HepG2 (cell line): ENCODE measurements at regions not wholly inside any gene's neighbourhood (a gene's known extent, or its start where the extent isn't known, plus 50 kb on each side); places are given as distances from the start of the nearest gene placed in this dataset.

Experiments used
- DR1 ChIP-seq: sonication (generic); formaldehyde crosslinking; IDR thresholded peaks from 2 replicates; pipeline ENCODE4 v1.8.0; 2021; ENCODE audit warnings: mild to moderate bottlenecking, missing genetic modification reagents, inconsistent platforms
- FLYWCH1 ChIP-seq: sonication (generic); formaldehyde crosslinking; IDR thresholded peaks from 2 replicates; pipeline ENCODE4 v1.8.1; 2023; ENCODE audit warnings: mild to moderate bottlenecking, missing genetic modification reagents
- FOSL1 ChIP-seq: sonication (generic); formaldehyde crosslinking; IDR thresholded peaks from 2 replicates; pipeline ENCODE4 v1.9.0; 2021; ENCODE audit warnings: missing genetic modification reagents, borderline replicate concordance
- FOXJ3 ChIP-seq: sonication (generic); formaldehyde crosslinking; IDR thresholded peaks from 2 replicates; pipeline ENCODE4 v1.4.0; 2020; ENCODE audit warnings: missing genetic modification reagents, mild to moderate bottlenecking, borderline replicate concordance
- HDAC1 ChIP-seq: sonication (generic); formaldehyde crosslinking; IDR thresholded peaks from 2 replicates; pipeline ENCODE4 v1.5.1; 2020; ENCODE audit warnings: mild to moderate bottlenecking, missing genetic modification reagents
- NBN ChIP-seq: fragments of 450-650 bp; conservative IDR thresholded peaks from 2 replicates; pipeline ENCODE4 v1.6.1; 2017
- NCOA5 ChIP-seq: sonication (generic); formaldehyde crosslinking; IDR thresholded peaks from 2 replicates; pipeline ENCODE4 v1.4.0; 2020; ENCODE audit warnings: missing genetic modification reagents
- NFRKB ChIP-seq: fragments of 450-650 bp; IDR thresholded peaks from 2 replicates; pipeline ENCODE4 v1.6.1; 2017
- PAWR ChIP-seq: sonication (generic); formaldehyde crosslinking; IDR thresholded peaks from 2 replicates; pipeline ENCODE4 v1.4.0; 2020; ENCODE audit warnings: missing genetic modification reagents, mild to moderate bottlenecking, borderline replicate concordance
- PITX1 ChIP-seq: sonication (generic); formaldehyde crosslinking; IDR thresholded peaks from 2 replicates; pipeline ENCODE4 v1.5.1; 2020; ENCODE audit warnings: mild to moderate bottlenecking, missing genetic modification reagents
- TBP ChIP-seq: sonication (generic); formaldehyde crosslinking; IDR thresholded peaks from 2 replicates; pipeline ENCODE4 v1.5.0; 2020; ENCODE audit warnings: missing genetic modification reagents
- ZFP82 ChIP-seq: sonication (generic); formaldehyde crosslinking; IDR thresholded peaks from 2 replicates; pipeline ENCODE4 v1.5.1; 2020; ENCODE audit warnings: mild to moderate bottlenecking, missing genetic modification reagents, borderline replicate concordance
- ZMYM3 ChIP-seq: sonication (generic); formaldehyde crosslinking; IDR thresholded peaks from 2 replicates; pipeline ENCODE4 v1.5.1; 2020; ENCODE audit warnings: mild to moderate bottlenecking, missing genetic modification reagents
- ZNF629 ChIP-seq: sonication (generic); formaldehyde crosslinking; conservative IDR thresholded peaks from 2 replicates; pipeline ENCODE4 v1.5.0; 2020; ENCODE audit warnings: missing genetic modification reagents
- ZNF660 ChIP-seq: sonication (generic); formaldehyde crosslinking; IDR thresholded peaks from 2 replicates; pipeline ENCODE4 v1.5.1; 2020; ENCODE audit warnings: mild to moderate bottlenecking, low read depth, missing genetic modification reagents, borderline replicate concordance
- TF ChIP-seq, protein P1 (sequence below): sonication (generic); formaldehyde crosslinking; IDR thresholded peaks from 2 replicates; pipeline ENCODE4 v1.5.1; 2020; ENCODE audit warnings: missing genetic modification reagents, mild to moderate bottlenecking, borderline replicate concordance
- TF ChIP-seq, protein P2 (sequence below): sonication (generic); formaldehyde crosslinking; IDR thresholded peaks from 2 replicates; pipeline ENCODE4 v1.5.0; 2020; ENCODE audit warnings: mild to moderate bottlenecking, missing genetic modification reagents
- TF ChIP-seq, protein P3 (sequence below), 2 experiments: IDR thresholded peaks; 2 replicates each; pipeline ENCODE4 v1.6.1; 2011 to 2012; ENCODE audit warnings: low read length in 2 of 2, borderline replicate concordance in 1 of 2, low read depth in 1 of 2, mild to moderate bottlenecking in 1 of 2, moderate library complexity in 1 of 2
- TF ChIP-seq, protein P4 (sequence below): sonication (generic); formaldehyde crosslinking; IDR thresholded peaks from 2 replicates; pipeline ENCODE4 v1.5.0; 2020; ENCODE audit warnings: mild to moderate bottlenecking, low read depth, missing genetic modification reagents, borderline replicate concordance
- TF ChIP-seq, protein P5 (sequence below): sonication (generic); formaldehyde crosslinking; IDR thresholded peaks from 2 replicates; pipeline ENCODE4 v1.4.0; 2020; ENCODE audit warnings: low read depth, missing genetic modification reagents

DNA sequence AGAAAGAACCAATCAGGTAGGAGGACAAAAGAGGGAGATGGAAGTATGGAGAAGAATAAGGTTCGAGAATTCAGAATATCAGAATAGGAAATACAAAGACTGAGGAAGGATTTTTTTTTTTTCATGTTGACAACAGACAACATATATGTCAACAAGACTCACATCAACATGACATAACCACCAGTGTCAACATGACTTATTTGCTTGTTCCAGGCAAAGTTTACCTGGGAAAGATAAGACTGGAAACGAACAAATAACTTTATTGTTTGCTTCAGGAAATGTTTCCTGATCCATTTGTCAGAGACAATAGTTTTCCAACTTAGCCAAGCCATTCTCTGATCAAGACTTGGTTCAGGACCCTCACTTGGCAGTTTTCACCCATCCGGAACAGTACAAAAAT lies 321.9 kb upstream of the NETO1 start (continued):
- TF ChIP-seq NCOA5 (CRISPR knock-in tag) (no peak), DR1 (CRISPR knock-in tag) (no peak), FOXJ3 (CRISPR knock-in tag) (no peak), HDAC1 (0 out of 2 replicates have a peak, but pooled peaks have one; percentile 33), ZMYM3 (CRISPR knock-in tag) (no peak), TBP (CRISPR knock-in tag) (no peak), ZNF629 (CRISPR knock-in tag) (no peak), PAWR (no peak), ZNF660 (CRISPR knock-in tag) (no peak), FOSL1 (no peak), FLYWCH1 (CRISPR knock-in tag) (no peak), NBN (no peak), NFRKB (no peak), PITX1 (CRISPR knock-in tag) (no peak), ZFP82 (no peak)
- TF ChIP-seq, protein P1, sequence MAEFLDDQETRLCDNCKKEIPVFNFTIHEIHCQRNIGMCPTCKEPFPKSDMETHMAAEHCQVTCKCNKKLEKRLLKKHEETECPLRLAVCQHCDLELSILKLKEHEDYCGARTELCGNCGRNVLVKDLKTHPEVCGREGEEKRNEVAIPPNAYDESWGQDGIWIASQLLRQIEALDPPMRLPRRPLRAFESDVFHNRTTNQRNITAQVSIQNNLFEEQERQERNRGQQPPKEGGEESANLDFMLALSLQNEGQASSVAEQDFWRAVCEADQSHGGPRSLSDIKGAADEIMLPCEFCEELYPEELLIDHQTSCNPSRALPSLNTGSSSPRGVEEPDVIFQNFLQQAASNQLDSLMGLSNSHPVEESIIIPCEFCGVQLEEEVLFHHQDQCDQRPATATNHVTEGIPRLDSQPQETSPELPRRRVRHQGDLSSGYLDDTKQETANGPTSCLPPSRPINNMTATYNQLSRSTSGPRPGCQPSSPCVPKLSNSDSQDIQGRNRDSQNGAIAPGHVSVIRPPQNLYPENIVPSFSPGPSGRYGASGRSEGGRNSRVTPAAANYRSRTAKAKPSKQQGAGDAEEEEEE (CRISPR knock-in tag), result no peak
- TF ChIP-seq, protein P2, sequence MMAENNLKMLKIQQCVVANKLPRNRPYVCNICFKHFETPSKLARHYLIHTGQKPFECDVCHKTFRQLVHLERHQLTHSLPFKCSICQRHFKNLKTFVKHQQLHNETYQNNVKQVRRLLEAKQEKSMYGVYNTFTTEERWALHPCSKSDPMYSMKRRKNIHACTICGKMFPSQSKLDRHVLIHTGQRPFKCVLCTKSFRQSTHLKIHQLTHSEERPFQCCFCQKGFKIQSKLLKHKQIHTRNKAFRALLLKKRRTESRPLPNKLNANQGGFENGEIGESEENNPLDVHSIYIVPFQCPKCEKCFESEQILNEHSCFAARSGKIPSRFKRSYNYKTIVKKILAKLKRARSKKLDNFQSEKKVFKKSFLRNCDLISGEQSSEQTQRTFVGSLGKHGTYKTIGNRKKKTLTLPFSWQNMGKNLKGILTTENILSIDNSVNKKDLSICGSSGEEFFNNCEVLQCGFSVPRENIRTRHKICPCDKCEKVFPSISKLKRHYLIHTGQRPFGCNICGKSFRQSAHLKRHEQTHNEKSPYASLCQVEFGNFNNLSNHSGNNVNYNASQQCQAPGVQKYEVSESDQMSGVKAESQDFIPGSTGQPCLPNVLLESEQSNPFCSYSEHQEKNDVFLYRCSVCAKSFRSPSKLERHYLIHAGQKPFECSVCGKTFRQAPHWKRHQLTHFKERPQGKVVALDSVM (CRISPR knock-in tag), result no peak
- TF ChIP-seq, protein P3, sequence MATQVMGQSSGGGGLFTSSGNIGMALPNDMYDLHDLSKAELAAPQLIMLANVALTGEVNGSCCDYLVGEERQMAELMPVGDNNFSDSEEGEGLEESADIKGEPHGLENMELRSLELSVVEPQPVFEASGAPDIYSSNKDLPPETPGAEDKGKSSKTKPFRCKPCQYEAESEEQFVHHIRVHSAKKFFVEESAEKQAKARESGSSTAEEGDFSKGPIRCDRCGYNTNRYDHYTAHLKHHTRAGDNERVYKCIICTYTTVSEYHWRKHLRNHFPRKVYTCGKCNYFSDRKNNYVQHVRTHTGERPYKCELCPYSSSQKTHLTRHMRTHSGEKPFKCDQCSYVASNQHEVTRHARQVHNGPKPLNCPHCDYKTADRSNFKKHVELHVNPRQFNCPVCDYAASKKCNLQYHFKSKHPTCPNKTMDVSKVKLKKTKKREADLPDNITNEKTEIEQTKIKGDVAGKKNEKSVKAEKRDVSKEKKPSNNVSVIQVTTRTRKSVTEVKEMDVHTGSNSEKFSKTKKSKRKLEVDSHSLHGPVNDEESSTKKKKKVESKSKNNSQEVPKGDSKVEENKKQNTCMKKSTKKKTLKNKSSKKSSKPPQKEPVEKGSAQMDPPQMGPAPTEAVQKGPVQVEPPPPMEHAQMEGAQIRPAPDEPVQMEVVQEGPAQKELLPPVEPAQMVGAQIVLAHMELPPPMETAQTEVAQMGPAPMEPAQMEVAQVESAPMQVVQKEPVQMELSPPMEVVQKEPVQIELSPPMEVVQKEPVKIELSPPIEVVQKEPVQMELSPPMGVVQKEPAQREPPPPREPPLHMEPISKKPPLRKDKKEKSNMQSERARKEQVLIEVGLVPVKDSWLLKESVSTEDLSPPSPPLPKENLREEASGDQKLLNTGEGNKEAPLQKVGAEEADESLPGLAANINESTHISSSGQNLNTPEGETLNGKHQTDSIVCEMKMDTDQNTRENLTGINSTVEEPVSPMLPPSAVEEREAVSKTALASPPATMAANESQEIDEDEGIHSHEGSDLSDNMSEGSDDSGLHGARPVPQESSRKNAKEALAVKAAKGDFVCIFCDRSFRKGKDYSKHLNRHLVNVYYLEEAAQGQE (IDR thresholded peaks at IDR 0.05; ENCODE audit: borderline replicate concordance in 1 of 2, low read depth in 1 of 2, low read length in 2 of 2), result 0 out of 4 replicates have a peak, but pooled peaks of 1 of the 2 experiments have one; percentile 46
- TF ChIP-seq, protein P4, sequence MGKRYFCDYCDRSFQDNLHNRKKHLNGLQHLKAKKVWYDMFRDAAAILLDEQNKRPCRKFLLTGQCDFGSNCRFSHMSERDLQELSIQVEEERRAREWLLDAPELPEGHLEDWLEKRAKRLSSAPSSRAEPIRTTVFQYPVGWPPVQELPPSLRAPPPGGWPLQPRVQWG (CRISPR knock-in tag), result no peak
- TF ChIP-seq, protein P5, sequence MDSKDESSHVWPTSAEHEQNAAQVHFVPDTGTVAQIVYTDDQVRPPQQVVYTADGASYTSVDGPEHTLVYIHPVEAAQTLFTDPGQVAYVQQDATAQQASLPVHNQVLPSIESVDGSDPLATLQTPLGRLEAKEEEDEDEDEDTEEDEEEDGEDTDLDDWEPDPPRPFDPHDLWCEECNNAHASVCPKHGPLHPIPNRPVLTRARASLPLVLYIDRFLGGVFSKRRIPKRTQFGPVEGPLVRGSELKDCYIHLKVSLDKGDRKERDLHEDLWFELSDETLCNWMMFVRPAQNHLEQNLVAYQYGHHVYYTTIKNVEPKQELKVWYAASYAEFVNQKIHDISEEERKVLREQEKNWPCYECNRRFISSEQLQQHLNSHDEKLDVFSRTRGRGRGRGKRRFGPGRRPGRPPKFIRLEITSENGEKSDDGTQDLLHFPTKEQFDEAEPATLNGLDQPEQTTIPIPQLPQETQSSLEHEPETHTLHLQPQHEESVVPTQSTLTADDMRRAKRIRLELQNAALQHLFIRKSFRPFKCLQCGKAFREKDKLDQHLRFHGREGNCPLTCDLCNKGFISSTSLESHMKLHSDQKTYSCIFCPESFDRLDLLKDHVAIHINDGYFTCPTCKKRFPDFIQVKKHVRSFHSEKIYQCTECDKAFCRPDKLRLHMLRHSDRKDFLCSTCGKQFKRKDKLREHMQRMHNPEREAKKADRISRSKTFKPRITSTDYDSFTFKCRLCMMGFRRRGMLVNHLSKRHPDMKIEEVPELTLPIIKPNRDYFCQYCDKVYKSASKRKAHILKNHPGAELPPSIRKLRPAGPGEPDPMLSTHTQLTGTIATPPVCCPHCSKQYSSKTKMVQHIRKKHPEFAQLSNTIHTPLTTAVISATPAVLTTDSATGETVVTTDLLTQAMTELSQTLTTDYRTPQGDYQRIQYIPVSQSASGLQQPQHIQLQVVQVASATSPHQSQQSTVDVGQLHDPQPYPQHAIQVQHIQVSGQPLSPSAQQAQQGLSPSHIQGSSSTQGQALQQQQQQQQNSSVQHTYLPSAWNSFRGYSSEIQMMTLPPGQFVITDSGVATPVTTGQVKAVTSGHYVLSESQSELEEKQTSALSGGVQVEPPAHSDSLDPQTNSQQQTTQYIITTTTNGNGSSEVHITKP, result no peak
